Uterus (tissue), 2 donors: ENCODE measurements at regions not wholly inside any gene's neighbourhood (a gene's known extent, or its start where the extent isn't known, plus 50 kb on each side); places are given as distances from the start of the nearest gene placed in this dataset.

Experiments
- CTCF ChIP-seq, 4 experiments: fragments of 200-600 bp in 2 of 4; fragments of 450-650 bp in 2 of 4; sonication (generic) in 2 of 4; IDR thresholded peaks; one replicate each; pipeline ENCODE4 v1.5.1; 2016 to 2019; ENCODE audit warnings: antibody characterized with exemption in 4 of 4, mild to moderate bottlenecking in 2 of 4, moderate library complexity in 1 of 4
- POLR2A ChIP-seq, 2 donors: fragments of 450-650 bp; IDR thresholded peaks; one replicate each; pipeline ENCODE4 v1.6.1; 2016; ENCODE audit warnings: antibody characterized with exemption in 2 of 2, mild to moderate bottlenecking in 1 of 2, moderate library complexity in 1 of 2

- TF ChIP-seq CTCF (IDR thresholded peaks at IDR 0.05), result no peak
- TF ChIP-seq POLR2A (IDR thresholded peaks at IDR 0.05), result no peak
These were observed 331.3 kb upstream of the KIF2A start for GRCh38 chr5:61974680-61975079.
